ENCODE measurements at regions not wholly inside any gene's neighbourhood (a gene's known extent, or its start where the extent isn't known, plus 50 kb on each side); places are given as distances from the start of the nearest gene placed in this dataset.

DNA sequence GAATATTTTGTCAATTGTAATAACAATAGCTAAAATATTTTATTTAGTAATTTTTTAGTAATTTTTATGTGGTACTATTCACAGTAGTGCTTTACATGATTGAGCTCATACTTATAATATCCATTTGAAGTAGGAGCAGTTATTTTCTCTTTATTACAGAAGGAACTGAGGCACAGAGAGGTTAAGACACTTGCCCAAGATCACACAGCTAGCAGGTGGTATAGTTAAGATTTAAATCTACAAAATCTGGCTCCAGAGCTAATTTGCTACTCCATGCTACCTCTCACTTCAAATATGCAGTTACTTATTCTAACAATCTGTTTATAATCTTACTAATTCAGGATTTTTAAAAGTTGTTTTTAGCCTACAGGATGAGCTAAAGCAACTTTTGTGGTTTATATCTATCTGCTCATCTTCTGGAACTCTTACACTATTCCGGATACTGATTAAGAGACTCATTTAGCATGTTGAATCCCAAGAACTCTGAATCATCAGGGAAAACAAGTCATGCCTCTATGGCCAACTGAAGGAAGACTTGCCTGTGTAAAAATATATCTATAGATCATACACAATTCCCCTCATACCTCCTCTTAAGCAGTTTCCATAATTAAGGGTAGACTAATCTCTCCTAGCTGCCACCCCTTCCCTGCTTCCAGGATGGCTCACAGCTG, 324.2 kb downstream of the UBE3D start:
- TF ChIP-seq, protein P1, sequence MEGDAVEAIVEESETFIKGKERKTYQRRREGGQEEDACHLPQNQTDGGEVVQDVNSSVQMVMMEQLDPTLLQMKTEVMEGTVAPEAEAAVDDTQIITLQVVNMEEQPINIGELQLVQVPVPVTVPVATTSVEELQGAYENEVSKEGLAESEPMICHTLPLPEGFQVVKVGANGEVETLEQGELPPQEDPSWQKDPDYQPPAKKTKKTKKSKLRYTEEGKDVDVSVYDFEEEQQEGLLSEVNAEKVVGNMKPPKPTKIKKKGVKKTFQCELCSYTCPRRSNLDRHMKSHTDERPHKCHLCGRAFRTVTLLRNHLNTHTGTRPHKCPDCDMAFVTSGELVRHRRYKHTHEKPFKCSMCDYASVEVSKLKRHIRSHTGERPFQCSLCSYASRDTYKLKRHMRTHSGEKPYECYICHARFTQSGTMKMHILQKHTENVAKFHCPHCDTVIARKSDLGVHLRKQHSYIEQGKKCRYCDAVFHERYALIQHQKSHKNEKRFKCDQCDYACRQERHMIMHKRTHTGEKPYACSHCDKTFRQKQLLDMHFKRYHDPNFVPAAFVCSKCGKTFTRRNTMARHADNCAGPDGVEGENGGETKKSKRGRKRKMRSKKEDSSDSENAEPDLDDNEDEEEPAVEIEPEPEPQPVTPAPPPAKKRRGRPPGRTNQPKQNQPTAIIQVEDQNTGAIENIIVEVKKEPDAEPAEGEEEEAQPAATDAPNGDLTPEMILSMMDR (IDR thresholded peaks at IDR 0.05; ENCODE audit: unreplicated experiment): no peak
- ChIA-PET POLR2A (no interaction called here), CTCF (interaction anchor here (0.6 kb wide), 1 partner anchor 132 kb away, joined by 3 read pairs; no protein-coding TSS in a partner anchor)
- Mint-ChIP-seq H3K27ac (ENCODE audit: low read depth, unreplicated experiment) (no peak overlapping the region), H3K4me1 (ENCODE audit: insufficient read depth, unreplicated experiment) (no peaks in the 10 kb centered on the region), H3K4me3 (ENCODE audit: unreplicated experiment) (no peak overlapping the region), H3K9me3 (ENCODE audit: unreplicated experiment) (no peaks in the 10 kb centered on the region), H3K36me3 (ENCODE audit: insufficient read depth, unreplicated experiment) (no peaks in the 10 kb centered on the region), H3K27me3 (ENCODE audit: insufficient read depth, unreplicated experiment) (peaks cover 18% of the 10 kb centered on the region)
- intact Hi-C loops (cut with micrococcal nuclease): no loop called here
- no TSS peak for BruUV-seq (replicated peaks)
- DNase-seq (ENCODE audit: unreplicated experiment): no peak

DNA sequence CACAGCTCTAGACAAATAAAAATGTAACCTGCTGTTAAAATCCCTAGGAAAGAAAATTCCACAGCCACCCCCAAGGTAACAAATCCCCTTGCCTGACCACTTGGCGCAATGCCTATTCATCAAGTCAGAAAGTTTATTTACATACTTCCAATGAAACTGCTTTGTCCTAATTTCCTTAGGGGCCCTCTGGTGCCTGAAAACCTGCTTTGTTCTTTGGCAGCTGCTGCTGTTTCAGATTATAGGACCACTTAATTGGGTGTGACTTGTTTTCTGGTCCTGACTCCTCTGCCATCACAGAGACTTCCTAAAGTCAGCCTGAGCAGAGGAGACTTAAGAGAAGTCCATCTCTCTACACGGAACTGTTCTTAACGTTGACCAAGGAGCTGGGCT, 323.6 kb downstream of the UBE3D start:
- intact Hi-C loops (cut with micrococcal nuclease): no loop called here
- H3K4me3 Mint-ChIP-seq (ENCODE audit: unreplicated experiment): no peak overlapping the region

DNA sequence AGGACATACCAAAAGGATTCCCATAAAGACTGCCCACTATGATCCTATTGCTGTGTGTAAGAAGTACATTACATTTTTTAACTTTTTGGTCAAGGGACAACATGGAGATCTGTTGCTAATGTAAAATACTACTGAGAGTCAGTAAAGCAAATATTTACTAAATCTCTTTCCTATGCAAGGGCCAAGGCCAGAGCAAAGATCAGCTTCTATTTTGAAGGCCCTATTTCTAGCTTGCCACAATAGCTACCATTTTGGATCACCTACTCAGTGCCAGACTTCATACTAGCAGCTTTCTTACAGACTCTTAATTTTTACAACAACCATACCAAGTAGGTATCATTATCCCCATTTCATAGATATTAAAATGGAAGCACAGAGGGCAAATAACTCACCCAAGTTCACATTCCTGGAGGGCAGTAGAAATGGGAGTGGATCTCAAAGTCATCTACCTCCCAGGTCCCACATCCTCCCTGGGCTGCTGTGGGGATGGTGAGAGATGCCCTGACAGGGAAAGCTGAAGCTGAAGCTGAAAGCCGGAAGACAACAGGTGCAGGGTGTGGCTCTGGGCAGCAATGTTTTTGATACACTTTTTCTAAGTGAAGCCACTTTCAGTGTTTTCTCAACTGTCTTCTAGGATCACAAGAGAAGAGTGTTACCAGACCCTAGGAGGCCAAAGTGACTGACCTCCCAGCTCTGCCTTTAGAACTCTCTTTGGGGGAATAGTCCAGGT, 321.2 kb downstream of the UBE3D start:
- peaks cover 18% of the 10 kb centered on the region for H3K27me3 Mint-ChIP-seq (ENCODE audit: insufficient read depth, unreplicated experiment)
- no peak overlapping the region for H3K27ac Mint-ChIP-seq (ENCODE audit: low read depth, unreplicated experiment)
- no peak overlapping the region for H3K4me3 Mint-ChIP-seq (ENCODE audit: unreplicated experiment)
- no peaks in the 10 kb centered on the region for H3K36me3 Mint-ChIP-seq (ENCODE audit: insufficient read depth, unreplicated experiment)
- POLR2A ChIA-PET: interaction anchor here (0.6 to 0.7 kb wide), 2 partner anchors 63 to 73 kb away, joined by 3 read pairs; no protein-coding TSS in a partner anchor
- CTCF ChIA-PET: interaction anchor here (0.6 kb wide), 1 partner anchor 318 kb away, joined by 4 read pairs; no protein-coding TSS in a partner anchor
- no TSS peak for BruUV-seq (replicated peaks)
- TF ChIP-seq, protein P1 (IDR thresholded peaks at IDR 0.05; ENCODE audit: unreplicated experiment): no peak
- no peaks in the 10 kb centered on the region for H3K9me3 Mint-ChIP-seq (ENCODE audit: unreplicated experiment)
- no peak for DNase-seq (ENCODE audit: unreplicated experiment)
- intact Hi-C loops (cut with micrococcal nuclease): no loop called here
- no peaks in the 10 kb centered on the region for H3K4me1 Mint-ChIP-seq (ENCODE audit: insufficient read depth, unreplicated experiment)

More for the DNA sequence above, 323.6 kb downstream of the UBE3D start:
- TF ChIP-seq, protein P1 (IDR thresholded peaks at IDR 0.05; ENCODE audit: unreplicated experiment): no peak
- Mint-ChIP-seq H3K4me1 (ENCODE audit: insufficient read depth, unreplicated experiment) (no peaks in the 10 kb centered on the region), H3K27me3 (ENCODE audit: insufficient read depth, unreplicated experiment) (peaks cover 18% of the 10 kb centered on the region), H3K9me3 (ENCODE audit: unreplicated experiment) (no peaks in the 10 kb centered on the region), H3K36me3 (ENCODE audit: insufficient read depth, unreplicated experiment) (no peaks in the 10 kb centered on the region), H3K27ac (ENCODE audit: low read depth, unreplicated experiment) (no peak overlapping the region)
- no peak for DNase-seq (ENCODE audit: unreplicated experiment)
- POLR2A ChIA-PET: no interaction called here
- no TSS peak for BruUV-seq (replicated peaks)
- CTCF ChIA-PET: no interaction called here

DNA sequence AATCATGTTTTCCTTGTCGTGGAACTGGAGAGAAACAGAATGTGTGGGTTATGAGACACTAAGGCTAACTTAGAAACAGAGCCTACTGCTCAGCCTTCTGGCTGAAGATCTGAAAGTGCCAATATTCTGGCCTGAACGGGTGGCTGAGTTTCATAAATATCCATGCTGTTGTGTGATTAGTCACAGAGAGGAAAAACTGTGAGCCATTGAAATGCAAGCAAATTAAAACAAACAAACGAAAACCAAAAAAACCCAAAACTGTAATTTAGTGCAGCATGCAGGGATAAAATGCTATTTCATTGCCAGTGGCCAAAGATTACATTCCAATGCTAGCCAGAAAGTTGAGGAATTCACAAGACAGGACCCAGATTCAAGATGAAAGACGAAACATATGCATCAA, 315.1 kb downstream of the UBE3D start:
- POLR2A ChIA-PET: no interaction called here
- TF ChIP-seq, protein P1 (IDR thresholded peaks at IDR 0.05; ENCODE audit: unreplicated experiment): no peak
- DNase-seq (ENCODE audit: unreplicated experiment): no peak
- peaks cover 8% of the 10 kb centered on the region for H3K27me3 Mint-ChIP-seq (ENCODE audit: insufficient read depth, unreplicated experiment)
- H3K4me1 Mint-ChIP-seq (ENCODE audit: insufficient read depth, unreplicated experiment): no peaks in the 10 kb centered on the region
- H3K36me3 Mint-ChIP-seq (ENCODE audit: insufficient read depth, unreplicated experiment): no peaks in the 10 kb centered on the region
- H3K9me3 Mint-ChIP-seq (ENCODE audit: unreplicated experiment): no peaks in the 10 kb centered on the region
- CTCF ChIA-PET: no interaction called here
- BruUV-seq (replicated peaks): no TSS peak
- intact Hi-C loops (cut with micrococcal nuclease): no loop called here
- H3K27ac Mint-ChIP-seq (ENCODE audit: low read depth, unreplicated experiment): no peak overlapping the region
- H3K4me3 Mint-ChIP-seq (ENCODE audit: unreplicated experiment): no peak overlapping the region
